Smooth muscle cell (in vitro differentiated cells): ENCODE measurements at regions not wholly inside any gene's neighbourhood (a gene's known extent, or its start where the extent isn't known, plus 50 kb on each side); places are given as distances from the start of the nearest gene placed in this dataset.

Source experiments
- DNase-seq: peaks from one replicate; lab custom pipeline; 2025; ENCODE audit not compliant: unreplicated experiment; lab: John Stamatoyannopoulos, UW
- H2AFZ ChIP-seq: fragments of 200-600 bp; sonication (generic); 2 replicates; pipeline ENCODE4 v1.6.0; 2016; ENCODE audit warnings: antibody characterized with exemption, low read depth, mild to moderate bottlenecking
- H3F3A ChIP-seq: fragments of 200-600 bp; sonication (generic); 2 replicates; pipeline ENCODE4 v1.6.0; 2017; ENCODE audit warnings: antibody characterized with exemption, low read depth
- H3K27ac ChIP-seq: fragments of 200-600 bp; sonication (generic); 2 replicates; pipeline ENCODE4 v1.5.1; 2016; ENCODE audit warnings: low read depth, mild to moderate bottlenecking
- H3K27me3 ChIP-seq: fragments of 200-600 bp; sonication (generic); 2 replicates; pipeline ENCODE4 v1.6.1; 2016; ENCODE audit warnings: low read depth, mild to moderate bottlenecking
- H3K36me3 ChIP-seq: fragments of 200-600 bp; sonication (generic); 2 replicates; pipeline ENCODE4 v1.5.1; 2016; ENCODE audit warnings: low read depth
- H3K4me1 ChIP-seq: fragments of 200-600 bp; sonication (generic); 2 replicates; pipeline ENCODE4 v1.5.1; 2016; ENCODE audit warnings: low read depth
- H3K4me2 ChIP-seq: fragments of 200-600 bp; sonication (generic); 2 replicates; pipeline ENCODE4 v1.6.0; 2016; ENCODE audit warnings: mild to moderate bottlenecking
- H3K4me3 ChIP-seq: fragments of 200-600 bp; sonication (generic); 2 replicates; pipeline ENCODE4 v1.5.1; 2016; ENCODE audit warnings: mild to moderate bottlenecking
- H3K79me2 ChIP-seq: fragments of 200-600 bp; sonication (generic); 2 replicates; pipeline ENCODE4 v1.6.0; 2016; ENCODE audit warnings: low read depth, mild to moderate bottlenecking
- H3K9ac ChIP-seq: fragments of 200-600 bp; sonication (generic); 2 replicates; pipeline ENCODE4 v1.6.0; 2016; ENCODE audit warnings: low read depth
- H3K9me3 ChIP-seq: fragments of 200-600 bp; sonication (generic); replicated peaks from 2 replicates; pipeline ENCODE4 v1.5.1; 2016; ENCODE audit warnings: low read depth
- H4K20me1 ChIP-seq: fragments of 200-600 bp; sonication (generic); 2 replicates; pipeline ENCODE4 v1.6.0; 2016; ENCODE audit warnings: low read depth
- CTCF ChIP-seq: fragments of 200-600 bp; sonication (generic); IDR thresholded peaks from 2 replicates; pipeline ENCODE4 v1.5.1; 2017; ENCODE audit warnings: borderline replicate concordance, mild to moderate bottlenecking, antibody characterized with exemption; ENCODE audit not compliant: insufficient read depth, poor library complexity, severe bottlenecking
- WGBS: methylation state at CpG from one replicate; pipeline ENCODE4 v1.1.7; 2016; ENCODE audit warnings: low lambda C conversion rate; 5-methylcytosine and 5-hydroxymethylcytosine counted together

- Histone ChIP-seq H3K4me2 (no peak overlapping the region), H3K27me3 (no peaks in the 10 kb centered on the region), H3K27ac (no peak overlapping the region), H3F3A (no peaks in the 10 kb centered on the region), H2AFZ (no peak overlapping the region), H3K9ac (no peak overlapping the region), H3K36me3 (no peaks in the 10 kb centered on the region), H3K9me3 (no peaks in the 10 kb centered on the region), H3K4me3 (no peak overlapping the region), H4K20me1 (no peaks in the 10 kb centered on the region), H3K79me2 (no peaks in the 10 kb centered on the region), H3K4me1 (no peaks in the 10 kb centered on the region)
- no peak for TF ChIP-seq CTCF
- no peak for DNase-seq
- 76% methylated on average over 11 of the region's 11 CpGs for WGBS
Observed at GRCh38 chr2:54384301-54385203, 71.6 kb upstream of the SPTBN1 start.

- H3K4me2 ChIP-seq = no peak overlapping the region
- H3K36me3 ChIP-seq = no peaks in the 10 kb centered on the region
- no peaks in the 10 kb centered on the region for H3K4me1 ChIP-seq
- H3K79me2 ChIP-seq = no peaks in the 10 kb centered on the region
- no peak overlapping the region for H3K4me3 ChIP-seq
- H3K27ac ChIP-seq = no peak overlapping the region
- WGBS = 100% methylated on average over 1 of the region's 1 CpG
- TF ChIP-seq CTCF = no peak
- no peaks in the 10 kb centered on the region for H3K27me3 ChIP-seq
- DNase-seq = no peak
- no peak overlapping the region for H3K9ac ChIP-seq
- no peaks in the 10 kb centered on the region for H3K9me3 ChIP-seq
- H4K20me1 ChIP-seq = no peaks in the 10 kb centered on the region
- H3F3A ChIP-seq = no peaks in the 10 kb centered on the region
- no peak overlapping the region for H2AFZ ChIP-seq
Observed at GRCh38 chr2:54385271-54385670, 70.9 kb upstream of the SPTBN1 start.

GRCh38 chr2:54386585-54386984 is 69.5 kb upstream of the SPTBN1 start:
- no peak overlapping the region for H3K27ac ChIP-seq

More at GRCh38 chr2:54386585-54386984, 69.5 kb upstream of the SPTBN1 start:
- no peak for DNase-seq
- Histone ChIP-seq H3K4me3 (no peak overlapping the region), H3K9ac (no peak overlapping the region), H2AFZ (no peak overlapping the region), H3K4me2 (no peak overlapping the region), H3F3A (no peaks in the 10 kb centered on the region), H3K79me2 (no peaks in the 10 kb centered on the region), H4K20me1 (no peaks in the 10 kb centered on the region), H3K36me3 (no peaks in the 10 kb centered on the region), H3K4me1 (no peaks in the 10 kb centered on the region), H3K9me3 (no peaks in the 10 kb centered on the region), H3K27me3 (no peaks in the 10 kb centered on the region)
- no peak for TF ChIP-seq CTCF
- 92% methylated on average over 3 of the region's 3 CpGs for WGBS
